Astrocyte of the cerebellum (primary cell): ENCODE measurements at regions not wholly inside any gene's neighbourhood (a gene's known extent, or its start where the extent isn't known, plus 50 kb on each side); places are given as distances from the start of the nearest gene placed in this dataset.

Experiments
- DNase-seq: peaks from one replicate; pipeline ENCODE4 v3.0.0-alpha.2; 2011; ENCODE audit warnings: low read depth
- H3K4me3 ChIP-seq: 2 replicates; pipeline ENCODE4 v1.5.1; 2011; ENCODE audit warnings: mild to moderate bottlenecking, low read depth, low read length, moderate library complexity
- in situ Hi-C: cut with HindIII; loops from 2 replicates; pipeline ENCODE4 v1.10.0; 2017; ENCODE audit warnings: low sequenced_read_pairs
- TF ChIP-seq, protein P1 (sequence below): IDR thresholded peaks from 2 replicates; pipeline ENCODE4 v1.5.1; 2012; ENCODE audit warnings: low read length, low read depth, moderate library complexity, mild to moderate bottlenecking; ENCODE audit errors: missing control alignments

DNA sequence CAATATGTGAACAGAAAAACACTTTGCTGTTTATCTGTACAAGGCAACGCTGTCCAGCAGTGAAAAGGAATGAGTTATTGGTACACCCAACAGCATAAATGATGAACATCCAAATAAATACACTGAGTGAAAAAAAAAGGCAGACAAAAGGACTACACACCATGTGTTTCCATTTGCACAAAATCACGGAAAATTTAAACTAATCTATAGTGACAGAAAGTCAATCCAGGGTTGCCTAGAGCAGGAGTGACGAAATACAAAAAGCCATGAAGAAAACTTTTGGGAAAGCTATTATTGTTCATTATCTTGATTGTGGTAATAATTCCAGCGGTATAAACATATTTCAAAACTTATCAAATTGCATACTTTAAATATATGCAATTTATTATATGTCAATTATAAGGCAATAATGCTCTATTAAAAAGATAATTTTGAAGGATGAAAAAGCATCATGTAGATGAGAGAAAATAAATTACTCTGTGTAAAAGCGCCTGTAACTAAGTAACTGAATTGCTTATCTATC is 578.0 kb upstream of the TMEM132C start:
- TF ChIP-seq, protein P1, sequence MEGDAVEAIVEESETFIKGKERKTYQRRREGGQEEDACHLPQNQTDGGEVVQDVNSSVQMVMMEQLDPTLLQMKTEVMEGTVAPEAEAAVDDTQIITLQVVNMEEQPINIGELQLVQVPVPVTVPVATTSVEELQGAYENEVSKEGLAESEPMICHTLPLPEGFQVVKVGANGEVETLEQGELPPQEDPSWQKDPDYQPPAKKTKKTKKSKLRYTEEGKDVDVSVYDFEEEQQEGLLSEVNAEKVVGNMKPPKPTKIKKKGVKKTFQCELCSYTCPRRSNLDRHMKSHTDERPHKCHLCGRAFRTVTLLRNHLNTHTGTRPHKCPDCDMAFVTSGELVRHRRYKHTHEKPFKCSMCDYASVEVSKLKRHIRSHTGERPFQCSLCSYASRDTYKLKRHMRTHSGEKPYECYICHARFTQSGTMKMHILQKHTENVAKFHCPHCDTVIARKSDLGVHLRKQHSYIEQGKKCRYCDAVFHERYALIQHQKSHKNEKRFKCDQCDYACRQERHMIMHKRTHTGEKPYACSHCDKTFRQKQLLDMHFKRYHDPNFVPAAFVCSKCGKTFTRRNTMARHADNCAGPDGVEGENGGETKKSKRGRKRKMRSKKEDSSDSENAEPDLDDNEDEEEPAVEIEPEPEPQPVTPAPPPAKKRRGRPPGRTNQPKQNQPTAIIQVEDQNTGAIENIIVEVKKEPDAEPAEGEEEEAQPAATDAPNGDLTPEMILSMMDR, result no peak
- no peak overlapping the region for H3K4me3 ChIP-seq
- in situ Hi-C loops, result no loop called here
- no peak for DNase-seq

DNA sequence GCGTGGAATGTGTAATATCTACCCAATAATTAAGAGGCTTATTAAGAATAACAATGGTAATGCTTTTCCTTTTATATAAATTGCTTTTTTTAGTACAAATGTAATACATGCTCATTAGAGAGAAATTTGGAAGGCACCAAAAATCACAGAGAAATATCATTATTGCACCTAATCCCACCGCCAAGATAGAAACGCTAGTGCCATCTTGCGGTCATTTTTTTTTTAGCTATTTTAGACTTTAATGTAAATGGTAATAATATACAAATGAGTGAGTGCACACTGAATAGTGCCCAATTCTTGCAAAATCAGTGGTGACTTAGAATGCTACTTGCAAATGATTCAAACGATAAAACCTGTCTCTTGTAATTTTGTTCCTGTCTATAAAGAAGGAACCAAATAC is 576.8 kb upstream of the TMEM132C start:
- TF ChIP-seq, protein P1, result peak; percentile 22
- in situ Hi-C loops, result no loop called here
- no peak for DNase-seq
- no peak overlapping the region for H3K4me3 ChIP-seq

DNA sequence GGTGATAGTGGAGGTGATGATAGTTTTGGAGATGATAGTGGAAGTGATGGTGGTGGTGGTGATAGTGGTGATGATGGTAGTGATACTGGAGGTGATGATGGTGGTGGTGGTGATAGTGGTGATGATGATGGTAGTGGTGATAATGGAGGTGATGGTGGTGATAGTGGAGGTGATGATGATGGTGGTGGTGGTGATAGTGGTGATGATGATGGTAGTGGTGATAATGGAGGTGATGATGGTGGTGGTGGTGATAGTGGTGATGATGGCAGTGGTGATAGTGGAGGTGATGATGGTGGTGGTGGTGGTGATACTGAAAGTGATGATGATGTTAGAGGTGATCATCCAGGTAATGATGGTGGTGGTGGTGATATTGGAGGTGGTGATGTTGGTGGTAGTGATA is 570.0 kb upstream of the TMEM132C start:
- in situ Hi-C loops, result no loop called here
- H3K4me3 ChIP-seq, result no peak overlapping the region

DNA sequence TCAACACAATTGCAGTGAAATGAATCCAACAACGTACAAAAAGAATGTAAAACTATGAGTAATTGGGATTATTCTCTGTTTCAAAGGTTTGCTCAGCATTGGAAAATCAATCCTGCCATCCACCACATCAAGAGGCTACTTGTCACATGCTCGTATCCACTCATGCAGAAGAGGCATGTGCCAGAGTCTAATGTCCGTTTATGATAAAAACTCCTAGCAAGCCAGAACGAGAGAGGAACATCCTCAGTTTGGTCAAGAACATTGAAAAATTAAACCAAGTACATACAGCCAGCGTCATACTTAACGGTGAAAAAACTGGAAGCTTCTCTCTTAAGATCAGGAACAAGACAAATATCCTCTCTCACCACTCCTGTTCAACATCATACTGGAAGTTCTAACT is 563.9 kb upstream of the TMEM132C start:
- no peak for DNase-seq
- no peak overlapping the region for H3K4me3 ChIP-seq
- in situ Hi-C loops, result no loop called here
- TF ChIP-seq, protein P1, result no peak

More for the DNA sequence above, 570.0 kb upstream of the TMEM132C start:
- TF ChIP-seq, protein P1, result no peak
- no peak for DNase-seq

DNA sequence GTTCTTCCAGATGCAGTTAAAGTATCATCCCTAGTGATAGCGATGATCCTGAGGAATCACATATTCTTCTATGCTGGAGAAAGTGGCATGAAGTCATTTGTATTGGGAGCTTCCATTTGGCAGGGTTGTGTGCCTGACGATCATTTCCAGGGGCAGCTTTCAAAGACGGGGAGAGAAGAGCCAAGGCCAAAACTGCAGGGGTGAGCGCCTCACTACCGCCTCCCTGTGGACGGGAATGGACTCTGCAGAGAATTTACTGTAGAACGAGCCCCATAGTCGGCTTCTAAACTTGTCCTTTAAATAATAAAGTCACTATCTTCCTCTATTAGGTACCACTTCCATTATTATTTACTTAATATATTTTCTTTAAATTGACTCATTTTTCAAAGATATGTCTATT is 555.9 kb upstream of the TMEM132C start:
- TF ChIP-seq, protein P1, result peak; percentile 19
- no peak overlapping the region for H3K4me3 ChIP-seq
- in situ Hi-C loops, result no loop called here
- DNase-seq, result no peak

DNA sequence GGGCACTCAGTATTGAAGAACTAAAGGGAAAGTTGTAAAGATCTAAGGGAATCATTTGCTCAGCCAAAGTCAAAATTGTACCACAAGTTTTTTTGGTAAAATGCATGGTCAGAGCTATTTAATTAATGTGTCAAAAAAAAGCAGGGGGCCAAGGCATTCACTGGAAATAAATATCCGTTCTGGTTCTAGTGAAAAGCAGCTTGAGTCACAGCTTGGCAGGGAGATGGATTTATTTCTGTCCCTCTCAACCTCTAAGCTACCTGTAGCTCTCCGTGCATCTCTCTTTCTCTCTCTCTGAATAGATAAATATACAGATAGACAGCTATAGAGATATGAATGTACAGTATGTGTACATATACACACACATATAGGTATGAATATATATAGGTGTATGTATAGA is 554.4 kb upstream of the TMEM132C start:
- H3K4me3 ChIP-seq, result no peak overlapping the region
- TF ChIP-seq, protein P1, result no peak
- in situ Hi-C loops, result no loop called here
- DNase-seq, result no peak

DNA sequence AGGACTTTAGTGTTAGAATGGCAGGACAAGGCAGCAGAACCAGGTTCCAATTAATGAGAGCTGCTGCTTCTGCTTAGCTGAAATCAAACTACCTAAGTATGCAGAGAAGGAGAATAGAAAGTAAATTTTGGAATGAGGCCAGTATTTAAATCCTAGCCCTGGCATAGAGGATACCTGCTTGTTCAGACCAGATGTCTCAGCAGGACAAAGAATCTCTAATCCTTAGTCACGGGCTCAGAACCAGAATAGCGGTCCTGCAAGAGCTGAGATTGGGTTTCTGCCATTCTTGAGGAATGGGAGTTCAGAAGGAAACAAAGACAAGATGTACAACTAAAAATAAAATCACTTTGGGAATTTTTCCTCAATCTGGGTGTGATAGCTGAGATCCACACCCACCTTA is 550.8 kb upstream of the TMEM132C start:
- no peak overlapping the region for H3K4me3 ChIP-seq
- TF ChIP-seq, protein P1, result no peak
- DNase-seq, result no peak
- in situ Hi-C loops, result no loop called here
